Astrocyte of the cerebellum (primary cell): ENCODE measurements at regions not wholly inside any gene's neighbourhood (a gene's known extent, or its start where the extent isn't known, plus 50 kb on each side); places are given as distances from the start of the nearest gene placed in this dataset.

ENCODE experiments used
- DNase-seq: peaks from one replicate; pipeline ENCODE4 v3.0.0-alpha.2; 2011; ENCODE audit warnings: low read depth
- H3K4me3 ChIP-seq: 2 replicates; pipeline ENCODE4 v1.5.1; 2011; ENCODE audit warnings: mild to moderate bottlenecking, low read depth, low read length, moderate library complexity
- CTCF ChIP-seq: IDR thresholded peaks from 2 replicates; pipeline ENCODE4 v1.5.1; 2012; ENCODE audit warnings: low read length, low read depth, moderate library complexity, mild to moderate bottlenecking; ENCODE audit errors: missing control alignments
- in situ Hi-C: cut with HindIII; loops from 2 replicates; pipeline ENCODE4 v1.10.0; 2017; ENCODE audit warnings: low sequenced_read_pairs

DNA sequence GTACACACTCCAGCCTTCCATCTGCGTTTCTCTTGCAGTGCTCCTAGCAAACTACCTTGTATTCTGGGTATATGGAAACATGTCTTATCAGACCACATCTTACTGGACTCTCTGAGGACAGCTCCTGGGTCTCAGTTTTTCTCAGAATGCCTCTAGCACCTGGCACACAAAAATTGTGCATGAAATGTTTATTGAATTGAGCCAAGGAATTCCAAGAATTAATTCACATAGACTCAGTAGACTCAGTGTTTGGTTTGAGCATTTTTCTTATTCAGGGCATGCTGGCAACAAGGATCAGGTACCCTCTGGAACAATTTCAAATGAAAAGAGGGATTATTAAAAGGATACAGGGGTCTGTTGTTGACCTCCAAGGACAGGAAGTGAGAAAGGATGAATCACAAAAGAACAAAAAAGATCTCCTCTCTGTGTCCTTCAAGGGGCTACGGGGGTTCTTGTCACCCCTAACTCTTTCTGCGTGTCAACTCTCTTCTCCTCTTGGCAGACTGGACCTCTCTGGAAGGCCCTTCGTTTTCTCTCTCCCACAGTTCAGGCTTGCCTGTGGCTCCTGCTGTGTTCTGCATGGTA lies 270.0 kb upstream of the HES1 start:
- DNase-seq: no peak
- no peak overlapping the region for H3K4me3 ChIP-seq
- in situ Hi-C loops: no loop called here
- no peak for TF ChIP-seq CTCF

DNA sequence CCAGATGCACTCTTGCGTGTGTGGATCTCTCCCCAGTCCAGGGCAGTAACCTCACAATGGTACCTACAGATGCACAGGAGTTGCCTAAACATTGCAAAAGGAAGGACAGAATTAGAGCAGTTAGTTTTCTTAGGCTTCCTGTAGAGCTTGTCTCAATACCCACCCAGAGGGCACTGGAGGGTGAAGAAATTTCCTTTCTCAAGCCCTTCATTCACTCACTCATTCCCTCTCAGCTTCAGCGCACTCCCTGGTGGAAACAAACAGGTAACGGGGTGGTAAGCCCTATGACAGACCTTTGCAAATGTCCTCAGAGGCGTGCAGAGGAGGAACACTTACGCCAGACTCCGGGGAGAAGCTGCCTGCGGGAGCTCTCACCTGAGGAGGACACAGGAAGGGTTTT lies 267.4 kb upstream of the HES1 start:
- no peak for TF ChIP-seq CTCF
- H3K4me3 ChIP-seq: no peak overlapping the region
- DNase-seq: no peak
- in situ Hi-C loops: no loop called here

DNA sequence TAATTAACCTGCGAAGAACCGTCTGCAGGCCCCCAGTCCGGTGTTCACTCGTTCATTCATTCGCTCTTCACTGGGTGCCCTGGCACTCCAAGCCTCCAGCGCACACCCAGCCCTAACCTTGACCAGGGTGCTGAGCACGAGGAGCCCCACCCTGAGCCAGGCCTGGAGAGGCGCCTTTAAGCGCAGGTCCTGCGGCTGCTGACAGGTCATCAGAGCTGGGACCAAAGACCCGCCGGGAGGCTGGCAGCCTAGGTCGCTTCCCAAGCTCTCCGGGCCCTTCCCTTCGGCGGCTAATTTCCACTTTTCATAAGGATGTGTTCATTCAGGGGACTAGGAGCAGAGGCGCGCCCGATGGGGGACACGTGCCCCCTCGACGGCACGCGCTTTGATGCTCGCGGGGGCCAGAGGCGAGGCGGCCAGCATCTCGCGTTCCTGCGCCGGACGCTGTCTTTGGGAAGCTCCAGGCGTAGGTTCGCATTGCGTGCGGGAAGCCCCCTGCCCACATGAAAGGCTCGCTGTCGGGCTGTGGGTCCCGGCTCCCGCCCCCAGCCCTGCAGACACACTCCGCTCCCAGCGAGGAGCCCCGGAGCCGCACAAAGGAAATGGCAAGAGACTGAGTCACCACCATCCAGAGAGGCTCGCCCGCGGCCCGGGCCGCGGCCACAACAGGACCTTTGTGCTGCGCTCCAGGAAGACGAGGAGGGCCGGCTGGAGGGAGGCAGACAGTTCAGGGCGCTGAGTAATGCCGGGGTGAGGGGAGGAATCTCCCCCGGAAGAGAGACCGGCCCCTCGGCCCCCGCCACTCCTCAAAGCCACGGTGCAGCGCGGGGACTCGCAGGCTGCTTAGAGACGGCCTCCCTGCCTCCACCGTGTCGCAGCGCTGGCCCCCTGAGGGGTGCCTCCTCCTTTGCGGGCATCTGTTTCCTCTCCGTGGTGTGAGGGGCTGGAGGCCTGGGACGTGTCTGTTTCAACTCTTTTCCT lies 266.4 kb upstream of the HES1 start:
- no peak overlapping the region for H3K4me3 ChIP-seq
- in situ Hi-C loops: no loop called here
- no peak for TF ChIP-seq CTCF
- DNase-seq: peak; percentile 69

DNA sequence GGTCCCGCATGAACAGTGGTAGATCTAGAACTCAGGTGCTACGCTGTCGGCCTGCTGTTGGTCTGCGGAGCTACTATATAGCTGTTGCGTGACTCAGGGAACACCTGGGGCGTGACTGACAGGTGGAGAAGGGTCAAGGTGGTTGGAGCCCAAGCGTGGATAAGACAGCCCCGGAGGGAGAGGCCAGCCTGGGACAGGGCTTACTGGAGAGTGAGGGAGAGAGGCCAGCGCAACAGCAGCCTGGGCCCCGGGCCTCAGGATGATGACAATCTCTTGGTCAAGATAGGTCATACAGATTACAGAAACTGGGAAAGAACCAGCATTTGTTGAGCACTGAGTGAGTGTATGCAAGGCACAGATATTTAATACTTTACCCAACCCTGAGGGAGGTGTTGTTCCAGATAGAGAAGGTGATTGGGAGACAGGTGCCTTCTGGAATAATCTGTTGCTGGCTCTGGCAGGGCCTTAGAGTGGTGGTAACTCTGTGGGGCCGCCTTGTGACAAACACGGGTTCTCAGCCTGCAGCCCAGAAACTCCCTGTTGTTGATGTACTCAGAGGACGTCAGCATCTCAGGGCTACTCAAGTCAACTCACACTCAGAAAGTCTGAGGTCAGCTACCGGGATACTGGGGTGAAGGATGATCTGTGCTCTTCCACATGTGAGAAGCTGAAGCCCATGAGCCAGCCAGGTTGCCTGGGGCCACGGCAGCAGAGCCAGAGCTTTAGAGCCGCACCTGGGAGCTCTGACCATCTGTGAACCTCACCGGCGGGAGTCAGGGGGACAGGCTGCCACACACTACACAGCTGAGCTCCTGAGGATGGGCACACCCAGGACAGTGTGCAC lies 265.4 kb upstream of the HES1 start:
- in situ Hi-C loops: no loop called here
- no peak overlapping the region for H3K4me3 ChIP-seq
- no peak for TF ChIP-seq CTCF
- DNase-seq: no peak

GRCh38 chr3:193871220-193871485 lies 264.8 kb upstream of the HES1 start:
- no peak overlapping the region for H3K4me3 ChIP-seq
- in situ Hi-C loops: no loop called here
- no peak for TF ChIP-seq CTCF
- no peak for DNase-seq

- H3K4me3 ChIP-seq: no peak overlapping the region
- TF ChIP-seq CTCF: no peak
- in situ Hi-C loops: no loop called here
- peak; percentile 97 for DNase-seq
Observed at GRCh38 chr3:193872265-193872753, 263.6 kb upstream of the HES1 start.
